ENCODE measurements at regions not wholly inside any gene's neighbourhood (a gene's known extent, or its start where the extent isn't known, plus 50 kb on each side); places are given as distances from the start of the nearest gene placed in this dataset.

- TF ChIP-seq, protein P1, sequence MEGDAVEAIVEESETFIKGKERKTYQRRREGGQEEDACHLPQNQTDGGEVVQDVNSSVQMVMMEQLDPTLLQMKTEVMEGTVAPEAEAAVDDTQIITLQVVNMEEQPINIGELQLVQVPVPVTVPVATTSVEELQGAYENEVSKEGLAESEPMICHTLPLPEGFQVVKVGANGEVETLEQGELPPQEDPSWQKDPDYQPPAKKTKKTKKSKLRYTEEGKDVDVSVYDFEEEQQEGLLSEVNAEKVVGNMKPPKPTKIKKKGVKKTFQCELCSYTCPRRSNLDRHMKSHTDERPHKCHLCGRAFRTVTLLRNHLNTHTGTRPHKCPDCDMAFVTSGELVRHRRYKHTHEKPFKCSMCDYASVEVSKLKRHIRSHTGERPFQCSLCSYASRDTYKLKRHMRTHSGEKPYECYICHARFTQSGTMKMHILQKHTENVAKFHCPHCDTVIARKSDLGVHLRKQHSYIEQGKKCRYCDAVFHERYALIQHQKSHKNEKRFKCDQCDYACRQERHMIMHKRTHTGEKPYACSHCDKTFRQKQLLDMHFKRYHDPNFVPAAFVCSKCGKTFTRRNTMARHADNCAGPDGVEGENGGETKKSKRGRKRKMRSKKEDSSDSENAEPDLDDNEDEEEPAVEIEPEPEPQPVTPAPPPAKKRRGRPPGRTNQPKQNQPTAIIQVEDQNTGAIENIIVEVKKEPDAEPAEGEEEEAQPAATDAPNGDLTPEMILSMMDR (IDR thresholded peaks at IDR 0.05; ENCODE audit: low read depth, low read length), result no peak
- TF ChIP-seq POLR2A (IDR thresholded peaks at IDR 0.05; ENCODE audit: extremely low read depth, insufficient read length), result no peak
Observed at GRCh38 chr12:65653321-65653720, 171.0 kb upstream of the HMGA2 start.
